NCI-H460 (cell line): ENCODE measurements at regions not wholly inside any gene's neighbourhood (a gene's known extent, or its start where the extent isn't known, plus 50 kb on each side); places are given as distances from the start of the nearest gene placed in this dataset.
A peak's percentile ranks its signal among the peaks of the same experiment; 100 is the strongest.
"Not testable (repeated sequence)": the region's sequence is repeated elsewhere in the genome, so short reads cannot be mapped to it uniquely, and the experiment has no call there.

Source experiments
- DNase-seq: peaks from one replicate; pipeline ENCODE4 v3.0.0-alpha.2; 2016; ENCODE audit warnings: low read depth; ENCODE audit errors: extremely low read depth

- no peak for DNase-seq
Observed at GRCh38 chrX:40883021-40883619, 147.8 kb upstream of the MED14 start.

GRCh38 chrX:40885989-40886388 is 150.6 kb upstream of the MED14 start:
- DNase-seq: no peak

GRCh38 chrX:40887476-40887875 is 152.1 kb upstream of the MED14 start:
- DNase-seq: no peak

GRCh38 chrX:40891798-40892197 is 156.5 kb upstream of the MED14 start:
- no peak for DNase-seq

- DNase-seq: no peak
Observed at GRCh38 chrX:40893251-40893910, 158.0 kb upstream of the MED14 start.

GRCh38 chrX:40895246-40895645 is 159.9 kb upstream of the MED14 start:
- DNase-seq: no peak

GRCh38 chrX:40897718-40898270 is 162.5 kb upstream of the MED14 start:
- no peak for DNase-seq

- not testable (repeated sequence) for DNase-seq
Observed at GRCh38 chrX:40904739-40905138, 169.4 kb upstream of the MED14 start.

GRCh38 chrX:40908026-40908425 is 172.7 kb upstream of the MED14 start:
- DNase-seq: no peak

GRCh38 chrX:40908857-40909475 is 173.6 kb upstream of the MED14 start:
- DNase-seq: no peak

- no peak for DNase-seq
Observed at GRCh38 chrX:40912166-40912565, 173.1 kb upstream of the USP9X start.

- DNase-seq: no peak
Observed at GRCh38 chrX:40912576-40912975, 172.7 kb upstream of the USP9X start.

- no peak for DNase-seq
Observed at GRCh38 chrX:40920351-40920750, 164.9 kb upstream of the USP9X start.

GRCh38 chrX:40922307-40922706 is 162.9 kb upstream of the USP9X start:
- DNase-seq: peak; percentile 41

GRCh38 chrX:40926739-40927427 is 158.4 kb upstream of the USP9X start:
- DNase-seq: not testable (repeated sequence)

GRCh38 chrX:40928076-40928475 is 157.2 kb upstream of the USP9X start:
- DNase-seq: no peak

- no peak for DNase-seq
Observed at GRCh38 chrX:40931921-40932320, 153.3 kb upstream of the USP9X start.

- no peak for DNase-seq
Observed at GRCh38 chrX:40933132-40933705, 152.0 kb upstream of the USP9X start.

- no peak for DNase-seq
Observed at GRCh38 chrX:40933706-40934425, 151.4 kb upstream of the USP9X start.

- DNase-seq: no peak
Observed at GRCh38 chrX:40936827-40937226, 148.4 kb upstream of the USP9X start.
